H1 (cell line): ENCODE measurements at regions not wholly inside any gene's neighbourhood (a gene's known extent, or its start where the extent isn't known, plus 50 kb on each side); places are given as distances from the start of the nearest gene placed in this dataset.
A peak's percentile ranks its signal among the peaks of the same experiment; 100 is the strongest.

ENCODE experiments used
- ASH2L ChIP-seq: fragments of 200-600, 300-600 bp; sonication (generic); IDR thresholded peaks from one replicate; pipeline ENCODE4 v1.7.1; 2017; ENCODE audit warnings: low read length
- CHD1 ChIP-seq: IDR thresholded peaks from 2 replicates; pipeline ENCODE4 v1.6.1; 2012; ENCODE audit warnings: low read depth, low read length, improper control_type of control experiment
- CHD7 ChIP-seq: fragments of 300-600 bp; sonication (generic); IDR thresholded peaks from 2 replicates; pipeline ENCODE4 v1.7.1; 2012; ENCODE audit warnings: low read length, moderate library complexity, mild to moderate bottlenecking, inconsistent platforms; ENCODE audit not compliant: insufficient replicate concordance
- PHF8 ChIP-seq: fragments of 200-600 bp; sonication (generic); conservative IDR thresholded peaks from 2 replicates; pipeline ENCODE4 v1.7.1; 2012; ENCODE audit warnings: low read depth, mild to moderate bottlenecking, inconsistent platforms, low read length, moderate library complexity
- RAD21 ChIP-seq, 2 experiments: IDR thresholded peaks in 1 of 2; conservative IDR thresholded peaks in 1 of 2; 2 replicates each; pipeline ENCODE4 v1.6.1; 2011; ENCODE audit warnings: low read depth in 2 of 2, low read length in 2 of 2, improper control_type of control experiment in 1 of 2, inconsistent platforms in 1 of 2, mild to moderate bottlenecking in 1 of 2, moderate library complexity in 1 of 2
- RFX5 ChIP-seq: IDR thresholded peaks from 2 replicates; pipeline ENCODE4 v1.6.1; 2011; ENCODE audit warnings: low read depth, low read length, improper control_type of control experiment, borderline replicate concordance
- SAP30 ChIP-seq: fragments of 300-600 bp; sonication (generic); IDR thresholded peaks from 2 replicates; pipeline ENCODE4 v1.7.1; 2012; ENCODE audit warnings: low read length, moderate library complexity, mild to moderate bottlenecking, inconsistent platforms; ENCODE audit not compliant: insufficient read depth, insufficient replicate concordance
- SIX5 ChIP-seq: IDR thresholded peaks from 2 replicates; pipeline ENCODE4 v1.6.1; 2011; ENCODE audit warnings: mild to moderate bottlenecking, low read depth, low read length
- SP1 ChIP-seq: IDR thresholded peaks from 2 replicates; pipeline ENCODE4 v1.6.1; 2011; ENCODE audit warnings: low read depth, low read length
- SP4 ChIP-seq: IDR thresholded peaks from 2 replicates; pipeline ENCODE4 v1.6.1; 2012; ENCODE audit warnings: low read length, inconsistent platforms
- YY1 ChIP-seq: IDR thresholded peaks from 2 replicates; pipeline ENCODE4 v1.6.1; 2011; ENCODE audit warnings: low read depth, mild to moderate bottlenecking, low read length

- TF ChIP-seq CHD7 (no peak), SIX5 (no peak), PHF8 (no peak), ASH2L (no peak), RAD21 (IDR thresholded peaks at IDR 0.05 in 1 of 2, conservative IDR thresholded peaks at IDR 0.05 in 1 of 2; ENCODE audit: low read depth in 2 of 2, low read length in 2 of 2) (peak; percentile 83 to 87), RFX5 (no peak), CHD1 (no peak), SAP30 (no peak), SP1 (no peak), SP4 (no peak), YY1 (no peak; the same call in 1 of the 2 replicates)
Observed at GRCh38 chr7:45407730-45408408, 166.3 kb upstream of the ADCY1 start (continued).
